H9 (cell line): ENCODE measurements at regions not wholly inside any gene's neighbourhood (a gene's known extent, or its start where the extent isn't known, plus 50 kb on each side); places are given as distances from the start of the nearest gene placed in this dataset.

Source experiments
- DNase-seq: peaks from one replicate; pipeline ENCODE4 v3.0.0-alpha.2; 2017
- H2AFZ ChIP-seq: one replicate; pipeline ENCODE4 v1.6.1; 2013; ENCODE audit warnings: mild to moderate bottlenecking, low read length, control low read depth, moderate library complexity
- H2AK5ac ChIP-seq: 2 replicates; pipeline ENCODE4 v1.6.1; 2013; ENCODE audit warnings: low read length, control low read depth, mixed read lengths; ENCODE audit not compliant: insufficient read length
- H2BK120ac ChIP-seq: one replicate; pipeline ENCODE4 v1.6.1; 2013; ENCODE audit warnings: low read depth, mild to moderate bottlenecking, low read length, control low read depth, inconsistent platforms; ENCODE audit not compliant: poor library complexity, severe bottlenecking
- H2BK12ac ChIP-seq: 2 replicates; pipeline ENCODE4 v1.6.1; 2013; ENCODE audit warnings: low read length, control low read depth, mixed read lengths, low read depth; ENCODE audit not compliant: insufficient read length
- H2BK15ac ChIP-seq: 2 replicates; pipeline ENCODE4 v1.6.1; 2013; ENCODE audit warnings: low read depth, low read length, control low read depth
- H2BK20ac ChIP-seq: one replicate; pipeline ENCODE4 v1.6.1; 2013; ENCODE audit warnings: low read depth, mild to moderate bottlenecking, low read length, control low read depth, inconsistent platforms; ENCODE audit not compliant: poor library complexity, severe bottlenecking
- H2BK5ac ChIP-seq: 2 replicates; pipeline ENCODE4 v1.6.1; 2013; ENCODE audit warnings: low read length, control low read depth, mixed read lengths; ENCODE audit not compliant: insufficient read length
- H3K14ac ChIP-seq: 2 replicates; pipeline ENCODE4 v1.6.1; 2013; ENCODE audit warnings: low read length, control low read depth; ENCODE audit not compliant: insufficient read depth
- H3K18ac ChIP-seq: 2 replicates; pipeline ENCODE4 v1.6.1; 2013; ENCODE audit warnings: low read depth, mild to moderate bottlenecking, mixed read lengths, low read length, control low read depth; ENCODE audit not compliant: insufficient read length
- H3K23ac ChIP-seq: 2 replicates; pipeline ENCODE4 v1.6.1; 2013; ENCODE audit warnings: low read length, control low read depth, mixed read lengths, low read depth; ENCODE audit not compliant: insufficient read length
- H3K23me2 ChIP-seq: 2 replicates; pipeline ENCODE4 v1.6.1; 2013; ENCODE audit warnings: low read depth, mild to moderate bottlenecking, mixed read lengths, low read length, control low read depth; ENCODE audit not compliant: insufficient read length, poor library complexity, severe bottlenecking
- H3K27ac ChIP-seq: 2 replicates; pipeline ENCODE4 v1.5.1; 2013; ENCODE audit warnings: low read length, control low read depth, mixed read lengths, low read depth; ENCODE audit not compliant: insufficient read length
- H3K27me3 ChIP-seq: 2 replicates; pipeline ENCODE4 v1.6.1; 2013; ENCODE audit warnings: low read length, control low read depth, inconsistent platforms; ENCODE audit not compliant: insufficient read depth
- H3K4ac ChIP-seq: 2 replicates; pipeline ENCODE4 v1.6.1; 2013; ENCODE audit warnings: low read depth, mild to moderate bottlenecking, control low read depth, inconsistent platforms, low read length, moderate library complexity
- H3K4me1 ChIP-seq: 2 replicates; pipeline ENCODE4 v1.6.1; 2013; ENCODE audit warnings: low read length, control low read depth, inconsistent platforms; ENCODE audit not compliant: insufficient read depth
- H3K4me2 ChIP-seq: 2 replicates; pipeline ENCODE4 v1.6.1; 2013; ENCODE audit warnings: low read length, control low read depth, mixed read lengths; ENCODE audit not compliant: insufficient read length, insufficient read depth
- H3K56ac ChIP-seq: 2 replicates; pipeline ENCODE4 v1.6.1; 2013; ENCODE audit warnings: low read depth, mild to moderate bottlenecking, mixed read lengths, low read length, control low read depth; ENCODE audit not compliant: insufficient read length
- H3K79me1 ChIP-seq: 2 replicates; pipeline ENCODE4 v1.6.1; 2013; ENCODE audit warnings: low read depth, mild to moderate bottlenecking, moderate library complexity, low read length, control low read depth, inconsistent platforms; ENCODE audit not compliant: insufficient read depth, poor library complexity, severe bottlenecking
- H3K79me2 ChIP-seq: 2 replicates; pipeline ENCODE4 v1.6.1; 2013; ENCODE audit warnings: low read length, control low read depth, inconsistent platforms; ENCODE audit not compliant: insufficient read depth
- H3K9ac ChIP-seq: 2 replicates; pipeline ENCODE4 v1.6.1; 2013; ENCODE audit warnings: low read length, control low read depth, mixed read lengths; ENCODE audit not compliant: insufficient read length; ENCODE audit errors: extremely low read depth
- H3K9me3 ChIP-seq: one replicate; pipeline ENCODE4 v1.6.1; 2013; ENCODE audit warnings: low read depth, low read length, inconsistent platforms; ENCODE audit not compliant: control insufficient read depth
- H3T11ph ChIP-seq: one replicate; pipeline ENCODE4 v1.6.1; 2013; ENCODE audit warnings: mild to moderate bottlenecking, low read length, control low read depth, inconsistent platforms
- H4K20me1 ChIP-seq: one replicate; pipeline ENCODE4 v1.6.1; 2013; ENCODE audit not compliant: control insufficient read depth, insufficient read length, insufficient read depth
- H4K5ac ChIP-seq: 2 replicates; pipeline ENCODE4 v1.6.1; 2013; ENCODE audit warnings: low read depth, mild to moderate bottlenecking, mixed read lengths, low read length, control low read depth; ENCODE audit not compliant: insufficient read length
- H4K8ac ChIP-seq: replicated peaks from 2 replicates; pipeline ENCODE4 v1.6.1; 2013; ENCODE audit warnings: low read length, control low read depth, mixed read lengths, low read depth; ENCODE audit not compliant: insufficient read length
- H4K91ac ChIP-seq: 2 replicates; pipeline ENCODE4 v1.6.1; 2013; ENCODE audit warnings: low read depth, mild to moderate bottlenecking, moderate library complexity, mixed read lengths, low read length, control low read depth; ENCODE audit not compliant: insufficient read length
- H3K27ac Mint-ChIP-seq, 3 experiments: 2 replicates in 2 of 3; 3 replicates in 1 of 3; pipeline ENCODE4 v1.8.0; 2020 to 2021; ENCODE audit warnings: mixed read lengths in 3 of 3, mild to moderate bottlenecking in 1 of 3, moderate library complexity in 1 of 3
- H3K27me3 Mint-ChIP-seq: 2 replicates; pipeline ENCODE4 v1.8.0; 2021; ENCODE audit warnings: low read depth, mild to moderate bottlenecking, moderate library complexity, mixed read lengths
- H3K36me3 Mint-ChIP-seq, 3 experiments: 2 replicates in 2 of 3; 3 replicates in 1 of 3; pipeline ENCODE4 v1.8.0; 2020 to 2021; ENCODE audit warnings: low read depth in 3 of 3, mixed read lengths in 3 of 3; ENCODE audit not compliant: insufficient read depth in 1 of 3
- H3K4me1 Mint-ChIP-seq, 2 experiments: 2 replicates each; pipeline ENCODE4 v1.8.0; 2020; ENCODE audit warnings: mixed read lengths in 2 of 2
- H3K4me3 Mint-ChIP-seq, 2 experiments: 2 replicates in 1 of 2; 3 replicates in 1 of 2; pipeline ENCODE4 v1.8.0; 2020 to 2021; ENCODE audit warnings: mild to moderate bottlenecking in 2 of 2, mixed read lengths in 2 of 2, moderate library complexity in 1 of 2
- H3K9me3 Mint-ChIP-seq, 2 experiments: 2 replicates in 1 of 2; 3 replicates in 1 of 2; pipeline ENCODE4 v1.8.0; 2020; ENCODE audit warnings: mild to moderate bottlenecking in 2 of 2, mixed read lengths in 2 of 2, moderate library complexity in 1 of 2
- WGBS: extraction: QIAGEN DNeasy Blood & Tissue Kit; methylation state at CpG from one replicate; pipeline ENCODE4 v1.1.7; 2013; ENCODE audit warnings: missing lambda C conversion rate, low lambda C conversion rate, mixed read lengths; ENCODE audit not compliant: insufficient read length; ENCODE audit errors: extremely low coverage; 5-methylcytosine and 5-hydroxymethylcytosine counted together
- TF ChIP-seq, protein P1 (sequence below): fragments of 200-600 bp; sonication (generic); conservative IDR thresholded peaks from 3 replicates; pipeline ENCODE4 v1.8.0; 2021; ENCODE audit warnings: antibody characterized with exemption, mild to moderate bottlenecking

GRCh38 chr4:157803421-157803820 is 369.4 kb downstream of the GASK1B start:
- Histone ChIP-seq H3K27ac (no peak overlapping the region), H3K9ac (no peak overlapping the region), H2BK20ac (no peak overlapping the region), H2BK12ac (no peak overlapping the region), H4K91ac (no peak overlapping the region), H4K8ac (no peak overlapping the region), H2AFZ (no peak overlapping the region), H3K23ac (no peak overlapping the region), H3K79me2 (no peaks in the 10 kb centered on the region), H3K56ac (no peak overlapping the region), H3K27me3 (no peaks in the 10 kb centered on the region; the same call in 1 of the 2 replicates), H2BK15ac (no peak overlapping the region), H3K4me2 (no peak overlapping the region), H2BK120ac (no peak overlapping the region), H3K4ac (no peak overlapping the region), H2BK5ac (no peak overlapping the region), H3K4me1 (no peaks in the 10 kb centered on the region), H3K23me2 (no peaks in the 10 kb centered on the region), H3T11ph (no peak overlapping the region), H3K14ac (no peak overlapping the region), H3K79me1 (no peaks in the 10 kb centered on the region), H3K18ac (no peak overlapping the region), H4K5ac (no peak overlapping the region), H3K9me3 (no peaks in the 10 kb centered on the region), H2AK5ac (no peak overlapping the region), H4K20me1 (no peaks in the 10 kb centered on the region)
- TF ChIP-seq, protein P1, sequence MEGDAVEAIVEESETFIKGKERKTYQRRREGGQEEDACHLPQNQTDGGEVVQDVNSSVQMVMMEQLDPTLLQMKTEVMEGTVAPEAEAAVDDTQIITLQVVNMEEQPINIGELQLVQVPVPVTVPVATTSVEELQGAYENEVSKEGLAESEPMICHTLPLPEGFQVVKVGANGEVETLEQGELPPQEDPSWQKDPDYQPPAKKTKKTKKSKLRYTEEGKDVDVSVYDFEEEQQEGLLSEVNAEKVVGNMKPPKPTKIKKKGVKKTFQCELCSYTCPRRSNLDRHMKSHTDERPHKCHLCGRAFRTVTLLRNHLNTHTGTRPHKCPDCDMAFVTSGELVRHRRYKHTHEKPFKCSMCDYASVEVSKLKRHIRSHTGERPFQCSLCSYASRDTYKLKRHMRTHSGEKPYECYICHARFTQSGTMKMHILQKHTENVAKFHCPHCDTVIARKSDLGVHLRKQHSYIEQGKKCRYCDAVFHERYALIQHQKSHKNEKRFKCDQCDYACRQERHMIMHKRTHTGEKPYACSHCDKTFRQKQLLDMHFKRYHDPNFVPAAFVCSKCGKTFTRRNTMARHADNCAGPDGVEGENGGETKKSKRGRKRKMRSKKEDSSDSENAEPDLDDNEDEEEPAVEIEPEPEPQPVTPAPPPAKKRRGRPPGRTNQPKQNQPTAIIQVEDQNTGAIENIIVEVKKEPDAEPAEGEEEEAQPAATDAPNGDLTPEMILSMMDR = no peak
- H3K27ac Mint-ChIP-seq = no peak overlapping the region
- no peaks in the 10 kb centered on the region; a peak in 1 of 7 replicates for H3K36me3 Mint-ChIP-seq
- H3K9me3 Mint-ChIP-seq = no peaks in the 10 kb centered on the region
- no peak overlapping the region for H3K4me3 Mint-ChIP-seq
- no peak for DNase-seq
- 0 out of 4 replicates have a peak, but pooled peaks cover 0 to 2% of the 10 kb centered on the region in 2 experiments for H3K4me1 Mint-ChIP-seq
- no peaks in the 10 kb centered on the region for H3K27me3 Mint-ChIP-seq
- WGBS = no CpG with 5 or more reads among the region's 3 CpGs
